ENCODE measurements at regions not wholly inside any gene's neighbourhood (a gene's known extent, or its start where the extent isn't known, plus 50 kb on each side); places are given as distances from the start of the nearest gene placed in this dataset.
"Not testable (repeated sequence)": the region's sequence is repeated elsewhere in the genome, so short reads cannot be mapped to it uniquely, and the experiment has no call there.

DNA sequence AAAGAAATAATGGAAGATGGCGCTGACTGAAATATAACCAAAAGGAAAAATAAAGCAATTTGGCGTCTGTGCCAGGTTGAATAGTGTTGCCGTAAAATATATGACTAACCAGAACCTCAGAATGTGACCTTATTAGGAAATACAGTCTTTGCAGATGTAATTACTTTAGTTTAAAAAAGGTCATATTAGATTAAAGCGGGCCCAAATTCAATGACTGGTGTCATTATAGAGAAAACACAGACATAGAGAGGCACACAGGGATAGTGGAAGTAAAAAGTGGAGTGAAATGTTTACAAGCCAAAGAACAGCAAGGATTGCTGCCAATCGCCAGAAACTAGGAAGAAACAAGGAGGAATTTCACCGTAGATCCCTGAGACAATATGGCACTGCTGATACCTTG, 521.2 kb downstream of the FRK start:
- H2AFZ ChIP-seq (ENCODE audit: low read depth, low read length), result no peak overlapping the region
- no peak overlapping the region for H3K27ac ChIP-seq (ENCODE audit: insufficient read depth, low read depth, low read length)
- H3K79me2 ChIP-seq (ENCODE audit: control insufficient read depth, insufficient read depth, low read length), result no peaks in the 10 kb centered on the region
- no peak overlapping the region for H3K4me3 ChIP-seq (replicated peaks in 1 of 3; ENCODE audit: insufficient read depth in 1 of 3, low read depth in 1 of 3, low read length in 3 of 3)
- H4K20me1 ChIP-seq (replicated peaks; ENCODE audit: control insufficient read depth, extremely low read depth, insufficient read depth, low read length), result no peaks in the 10 kb centered on the region
- peaks cover 2% of the 10 kb centered on the region for H3K9me3 ChIP-seq (replicated peaks; ENCODE audit: control insufficient read depth, insufficient read depth, low read length)
- ChIA-PET POLR2A (no interaction called here), CTCF (no interaction called here)
- H3K4me2 ChIP-seq (ENCODE audit: insufficient read depth, low read length), result no peak overlapping the region
- no peaks in the 10 kb centered on the region for H3K36me3 ChIP-seq (ENCODE audit: control insufficient read depth in 2 of 2, extremely low read depth in 1 of 2, insufficient read depth in 2 of 2, low read length in 2 of 2)
- DNase-seq (ENCODE audit: low read depth, low spot score) (no peak), FAIRE-seq (no peak)
- intact Hi-C loops (cut with micrococcal nuclease), result no loop called here
- H3K4me1 ChIP-seq (ENCODE audit: control insufficient read depth, extremely low read depth, insufficient read depth, low read length), result no peaks in the 10 kb centered on the region
- dilution Hi-C loops (cut with MboI; ENCODE audit: extremely low pct_ligation_motif_present, low sequenced_read_pairs), result no loop called here
- TF ChIP-seq FOS (IDR thresholded peaks at IDR 0.05; ENCODE audit: borderline replicate concordance, insufficient read depth, low read length) (no peak), EZH2 (IDR thresholded peaks at IDR 0.05; ENCODE audit: borderline replicate concordance, low read depth, low read length, severe bottlenecking) (no peak), JUN (IDR thresholded peaks at IDR 0.05; ENCODE audit: borderline replicate concordance, insufficient read depth, insufficient read length, low read depth) (no peak)
- no peak overlapping the region for H3K9ac ChIP-seq (replicated peaks; ENCODE audit: extremely low read depth, insufficient read depth, low read length)
- H3K9me1 ChIP-seq (replicated peaks; ENCODE audit: control insufficient read depth, extremely low read depth, insufficient read depth, low read length), result no peaks in the 10 kb centered on the region
- H3K27me3 ChIP-seq (ENCODE audit: control insufficient read depth in 2 of 2, insufficient read depth in 2 of 2, low read length in 2 of 2), result no peaks in the 10 kb centered on the region
- BruUV-seq (replicated peaks), result no TSS peak

DNA sequence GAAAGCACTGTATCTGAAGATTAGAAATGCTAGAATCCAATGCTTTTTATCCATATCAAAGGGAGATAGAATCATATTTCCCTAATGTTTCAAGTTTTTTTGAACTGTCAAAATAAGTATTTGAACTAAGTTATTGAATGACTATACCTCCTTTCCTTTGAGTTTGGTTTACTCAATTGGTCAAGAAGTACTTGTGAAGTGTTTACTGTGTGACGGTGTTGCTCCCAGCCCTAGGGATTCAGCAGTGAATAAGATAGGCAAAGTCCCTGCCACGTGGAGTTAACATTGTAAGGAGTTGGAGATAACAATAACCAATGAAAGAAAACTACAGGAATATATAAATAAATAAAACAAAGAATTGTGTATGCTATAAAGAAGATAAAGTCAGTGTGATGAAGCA, 535.9 kb downstream of the FRK start:
- no peak for DNase-seq (ENCODE audit: low read depth, low spot score)
- Histone ChIP-seq H3K9me3 (replicated peaks; ENCODE audit: control insufficient read depth, insufficient read depth, low read length) (no peaks in the 10 kb centered on the region), H3K27me3 (ENCODE audit: control insufficient read depth in 2 of 2, insufficient read depth in 2 of 2, low read length in 2 of 2) (no peaks in the 10 kb centered on the region), H3K36me3 (ENCODE audit: control insufficient read depth in 2 of 2, extremely low read depth in 1 of 2, insufficient read depth in 2 of 2, low read length in 2 of 2) (no peaks in the 10 kb centered on the region), H3K4me3 (replicated peaks in 1 of 3; ENCODE audit: insufficient read depth in 1 of 3, low read depth in 1 of 3, low read length in 3 of 3) (no peak overlapping the region), H3K9ac (replicated peaks; ENCODE audit: extremely low read depth, insufficient read depth, low read length) (no peak overlapping the region), H3K79me2 (ENCODE audit: control insufficient read depth, insufficient read depth, low read length) (no peaks in the 10 kb centered on the region), H3K9me1 (replicated peaks; ENCODE audit: control insufficient read depth, extremely low read depth, insufficient read depth, low read length) (no peaks in the 10 kb centered on the region), H3K27ac (ENCODE audit: insufficient read depth, low read depth, low read length) (no peak overlapping the region), H3K4me2 (ENCODE audit: insufficient read depth, low read length) (no peak overlapping the region), H2AFZ (ENCODE audit: low read depth, low read length) (no peak overlapping the region), H4K20me1 (replicated peaks; ENCODE audit: control insufficient read depth, extremely low read depth, insufficient read depth, low read length) (no peaks in the 10 kb centered on the region), H3K4me1 (ENCODE audit: control insufficient read depth, extremely low read depth, insufficient read depth, low read length) (no peaks in the 10 kb centered on the region)
- ChIA-PET CTCF (no interaction called here), POLR2A (no interaction called here)
- FAIRE-seq, result no peak
- dilution Hi-C loops (cut with MboI; ENCODE audit: extremely low pct_ligation_motif_present, low sequenced_read_pairs), result no loop called here
- intact Hi-C loops (cut with micrococcal nuclease), result no loop called here
- no TSS peak for BruUV-seq (replicated peaks)
- TF ChIP-seq FOS (IDR thresholded peaks at IDR 0.05; ENCODE audit: borderline replicate concordance, insufficient read depth, low read length), result no peak
- no peak for TF ChIP-seq POLR2A (IDR thresholded peaks at IDR 0.05; ENCODE audit: low read depth, low read length)
- TF ChIP-seq GATA2 (IDR thresholded peaks at IDR 0.05; ENCODE audit: insufficient read depth, insufficient read length, low read depth, low read length), result no peak
- TF ChIP-seq, protein P1, sequence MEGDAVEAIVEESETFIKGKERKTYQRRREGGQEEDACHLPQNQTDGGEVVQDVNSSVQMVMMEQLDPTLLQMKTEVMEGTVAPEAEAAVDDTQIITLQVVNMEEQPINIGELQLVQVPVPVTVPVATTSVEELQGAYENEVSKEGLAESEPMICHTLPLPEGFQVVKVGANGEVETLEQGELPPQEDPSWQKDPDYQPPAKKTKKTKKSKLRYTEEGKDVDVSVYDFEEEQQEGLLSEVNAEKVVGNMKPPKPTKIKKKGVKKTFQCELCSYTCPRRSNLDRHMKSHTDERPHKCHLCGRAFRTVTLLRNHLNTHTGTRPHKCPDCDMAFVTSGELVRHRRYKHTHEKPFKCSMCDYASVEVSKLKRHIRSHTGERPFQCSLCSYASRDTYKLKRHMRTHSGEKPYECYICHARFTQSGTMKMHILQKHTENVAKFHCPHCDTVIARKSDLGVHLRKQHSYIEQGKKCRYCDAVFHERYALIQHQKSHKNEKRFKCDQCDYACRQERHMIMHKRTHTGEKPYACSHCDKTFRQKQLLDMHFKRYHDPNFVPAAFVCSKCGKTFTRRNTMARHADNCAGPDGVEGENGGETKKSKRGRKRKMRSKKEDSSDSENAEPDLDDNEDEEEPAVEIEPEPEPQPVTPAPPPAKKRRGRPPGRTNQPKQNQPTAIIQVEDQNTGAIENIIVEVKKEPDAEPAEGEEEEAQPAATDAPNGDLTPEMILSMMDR (IDR thresholded peaks at IDR 0.05; ENCODE audit: extremely low read depth in 1 of 2, insufficient read depth in 1 of 2, low read depth in 1 of 2, low read length in 2 of 2), result no peak
- no peak for TF ChIP-seq POLR2AphosphoS5 (IDR thresholded peaks at IDR 0.05; ENCODE audit: insufficient read depth, low read depth, low read length)
- TF ChIP-seq, protein P2, sequence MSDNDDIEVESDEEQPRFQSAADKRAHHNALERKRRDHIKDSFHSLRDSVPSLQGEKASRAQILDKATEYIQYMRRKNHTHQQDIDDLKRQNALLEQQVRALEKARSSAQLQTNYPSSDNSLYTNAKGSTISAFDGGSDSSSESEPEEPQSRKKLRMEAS (IDR thresholded peaks at IDR 0.05; ENCODE audit: insufficient read depth, insufficient read length), result no peak
- no peak for TF ChIP-seq JUN (IDR thresholded peaks at IDR 0.05; ENCODE audit: borderline replicate concordance, insufficient read depth, insufficient read length, low read depth)
- TF ChIP-seq MYC (IDR thresholded peaks at IDR 0.05; ENCODE audit: low read depth, low read length), result no peak
- no peak for TF ChIP-seq EZH2 (IDR thresholded peaks at IDR 0.05; ENCODE audit: borderline replicate concordance, low read depth, low read length, severe bottlenecking)

DNA sequence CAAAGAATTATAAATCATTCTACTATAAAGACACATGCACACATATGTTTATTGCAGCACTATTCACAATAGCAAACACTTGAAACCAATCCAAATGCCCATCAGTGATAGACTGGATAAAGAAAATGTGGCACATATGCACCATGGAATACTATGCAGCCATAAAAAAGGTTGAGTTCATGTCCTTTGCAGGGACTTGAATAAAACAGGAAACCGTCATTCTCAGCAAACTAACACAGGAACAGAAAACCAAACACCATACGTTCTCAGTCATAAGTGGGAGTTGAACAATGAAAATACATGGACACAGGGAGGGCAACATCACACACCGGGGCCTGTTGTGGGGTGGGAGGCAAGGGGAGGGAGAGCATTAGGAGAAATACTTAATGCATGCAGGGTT, 538.9 kb downstream of the FRK start:
- H3K79me2 ChIP-seq (ENCODE audit: control insufficient read depth, insufficient read depth, low read length); POLR2A ChIA-PET; H3K27me3 ChIP-seq (ENCODE audit: control insufficient read depth in 2 of 2, insufficient read depth in 2 of 2, low read length in 2 of 2); H3K4me2 ChIP-seq (ENCODE audit: insufficient read depth, low read length); H2AFZ ChIP-seq (ENCODE audit: low read depth, low read length); H3K9me3 ChIP-seq (replicated peaks; ENCODE audit: control insufficient read depth, insufficient read depth, low read length); H4K20me1 ChIP-seq (replicated peaks; ENCODE audit: control insufficient read depth, extremely low read depth, insufficient read depth, low read length); DNase-seq (ENCODE audit: low read depth, low spot score); H3K27ac ChIP-seq (ENCODE audit: insufficient read depth, low read depth, low read length); H3K4me1 ChIP-seq (ENCODE audit: control insufficient read depth, extremely low read depth, insufficient read depth, low read length); intact Hi-C loops (cut with micrococcal nuclease); H3K9ac ChIP-seq (replicated peaks; ENCODE audit: extremely low read depth, insufficient read depth, low read length); H3K36me3 ChIP-seq (ENCODE audit: control insufficient read depth in 2 of 2, extremely low read depth in 1 of 2, insufficient read depth in 2 of 2, low read length in 2 of 2); H3K4me3 ChIP-seq (replicated peaks in 1 of 3; ENCODE audit: insufficient read depth in 1 of 3, low read depth in 1 of 3, low read length in 3 of 3); H3K9me1 ChIP-seq (replicated peaks; ENCODE audit: control insufficient read depth, extremely low read depth, insufficient read depth, low read length); CTCF ChIA-PET; dilution Hi-C loops (cut with MboI; ENCODE audit: extremely low pct_ligation_motif_present, low sequenced_read_pairs); BruUV-seq (replicated peaks); FAIRE-seq: not testable (repeated sequence)
